GM12892 (cell line): ENCODE measurements at regions not wholly inside any gene's neighbourhood (a gene's known extent, or its start where the extent isn't known, plus 50 kb on each side); places are given as distances from the start of the nearest gene placed in this dataset.

ENCODE experiments used
- POLR2A ChIP-seq: IDR thresholded peaks from 2 replicates; pipeline ENCODE4 v1.6.1; 2011; ENCODE audit warnings: low read depth, low read length, control low read depth
- TAF1 ChIP-seq: IDR thresholded peaks from 2 replicates; pipeline ENCODE4 v1.6.1; 2011; ENCODE audit warnings: low read depth, mild to moderate bottlenecking, control low read depth, low read length, borderline replicate concordance

DNA sequence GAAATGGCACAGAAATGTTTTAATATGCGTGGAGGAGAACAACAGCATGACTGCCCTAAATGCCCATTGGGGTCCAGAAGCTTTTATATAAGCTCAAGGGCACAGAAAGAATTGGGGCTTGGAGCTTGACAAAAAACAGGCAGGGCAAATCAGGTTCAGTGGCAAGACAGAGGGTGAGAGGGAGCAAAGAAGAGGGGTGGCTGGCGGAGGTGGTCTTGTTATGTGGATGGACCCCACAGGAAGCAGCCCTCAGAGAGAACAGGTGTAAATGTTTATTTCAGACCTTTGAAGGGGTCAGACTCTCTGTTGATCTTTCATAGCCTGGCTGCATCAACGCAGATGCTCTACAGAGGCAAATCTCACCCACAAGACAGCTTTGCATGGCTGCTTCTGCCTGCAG lies 213.1 kb upstream of the B3GAT1 start:
- TF ChIP-seq POLR2A (no peak), TAF1 (no peak)
